PC-3 (cell line): ENCODE measurements at regions not wholly inside any gene's neighbourhood (a gene's known extent, or its start where the extent isn't known, plus 50 kb on each side); places are given as distances from the start of the nearest gene placed in this dataset.
A peak's percentile ranks its signal among the peaks of the same experiment; 100 is the strongest.

ENCODE experiments used
- ATAC-seq: fragments of 200-7000 bp; cut with Tn5 transposase; 2 replicates; pipeline ENCODE4 v1.9.1; 2020; ENCODE audit warnings: mild to moderate bottlenecking, moderate library complexity
- BruUV-seq: library from RNA; stranded (reverse); fragments of 400-500 nt; replicated peaks from 2 replicates; lab custom pipeline; 2021; lab: Mats Ljungman, UMichigan
- CTCF ChIA-PET: fragments of 300-600 bp; sonication (Branson Sonifier 250); formaldehyde crosslinking; loops from one replicate; lab custom pipeline; 2022; ENCODE audit warnings: antibody characterized with exemption; lab: Charles Lee
- POLR2A ChIA-PET: fragments of 300-600 bp; sonication (Branson Sonifier 250); formaldehyde crosslinking; loops from one replicate; lab custom pipeline; 2022; ENCODE audit warnings: antibody characterized with exemption; ENCODE audit not compliant: unreplicated experiment; lab: Charles Lee
- DNase-seq: peaks from one replicate; pipeline ENCODE4 v3.0.0-alpha.2; 2015
- H2AFZ ChIP-seq: fragments of 300-600 bp; sonication (generic); 2 replicates; pipeline ENCODE4 v1.6.0; 2016; ENCODE audit warnings: antibody characterized with exemption, low read length
- H3F3A ChIP-seq: fragments of 300-600 bp; sonication (generic); one replicate; pipeline ENCODE4 v1.6.0; 2017; ENCODE audit warnings: antibody characterized with exemption, low read length, control low read depth, mild to moderate bottlenecking; ENCODE audit not compliant: unreplicated experiment
- H3K27ac ChIP-seq: fragments of 300-600 bp; sonication (generic); 2 replicates; pipeline ENCODE4 v1.5.1; 2016; ENCODE audit warnings: mild to moderate bottlenecking, low read length
- H3K27me3 ChIP-seq: fragments of 300-600 bp; sonication (generic); 2 replicates; pipeline ENCODE4 v1.6.1; 2016; ENCODE audit warnings: low read length, mixed read lengths
- H3K36me3 ChIP-seq: fragments of 300-600 bp; sonication (generic); 2 replicates; pipeline ENCODE4 v1.6.1; 2016; ENCODE audit warnings: low read depth, mixed run types, low read length, mixed read lengths
- H3K4me1 ChIP-seq: fragments of 300-600 bp; sonication (generic); 2 replicates; pipeline ENCODE4 v1.5.1; 2016; ENCODE audit warnings: low read length; ENCODE audit not compliant: insufficient read depth
- H3K4me2 ChIP-seq: fragments of 300-600 bp; sonication (generic); 2 replicates; pipeline ENCODE4 v1.6.0; 2016; ENCODE audit warnings: low read length
- H3K4me3 ChIP-seq: fragments of 300-600 bp; sonication (generic); 2 replicates; pipeline ENCODE4 v1.5.1; 2016; ENCODE audit warnings: mild to moderate bottlenecking, low read length, mixed read lengths
- H3K79me2 ChIP-seq: fragments of 300-600 bp; sonication (generic); 2 replicates; pipeline ENCODE4 v1.6.1; 2017; ENCODE audit warnings: low read length, mixed read lengths
- H3K9ac ChIP-seq: fragments of 300-600 bp; sonication (generic); 2 replicates; pipeline ENCODE4 v1.6.0; 2016; ENCODE audit warnings: mild to moderate bottlenecking, low read length
- H3K9me2 ChIP-seq: fragments of 300-600 bp; sonication (generic); replicated peaks from 2 replicates; pipeline ENCODE4 v1.6.1; 2016; ENCODE audit warnings: mixed run types, low read length, mixed read lengths
- H3K9me3 ChIP-seq: fragments of 300-600 bp; sonication (generic); 2 replicates; pipeline ENCODE4 v1.6.1; 2016; ENCODE audit warnings: low read length, mixed read lengths
- H4K20me1 ChIP-seq: fragments of 300-600 bp; sonication (generic); 2 replicates; pipeline ENCODE4 v1.6.1; 2016; ENCODE audit warnings: low read length, mixed read lengths
- CTCF ChIP-seq: fragments of 300-600 bp; sonication (generic); conservative IDR thresholded peaks from 2 replicates; pipeline ENCODE4 v1.5.1; 2017; ENCODE audit warnings: antibody characterized with exemption, low read depth, mild to moderate bottlenecking, low read length
- EZH2 ChIP-seq: fragments of 300-600 bp; sonication (generic); IDR thresholded peaks from one replicate; pipeline ENCODE4 v1.6.1; 2017; ENCODE audit warnings: antibody characterized with exemption, mild to moderate bottlenecking, low read length; ENCODE audit not compliant: unreplicated experiment
- EZH2phosphoT487 ChIP-seq: fragments of 300-600 bp; sonication (generic); IDR thresholded peaks from 2 replicates; pipeline ENCODE4 v1.6.1; 2018; ENCODE audit warnings: mild to moderate bottlenecking, antibody characterized with exemption, low read length, borderline replicate concordance
- intact Hi-C: fragments of 100-400 bp; cut with micrococcal nuclease; formaldehyde crosslinking; loops from 2 replicates; pipeline ENCODE4 v1.9.0; 2023

GRCh38 chr2:5360081-5360480, 332.1 kb upstream of the SOX11 start:
- Histone ChIP-seq H3K4me1 (no peaks in the 10 kb centered on the region), H3K9me3 (no peaks in the 10 kb centered on the region), H3K9ac (no peak overlapping the region), H3K27me3 (no peaks in the 10 kb centered on the region), H3F3A (no peaks in the 10 kb centered on the region), H4K20me1 (no peaks in the 10 kb centered on the region), H3K4me3 (no peak overlapping the region), H3K9me2 (no peaks in the 10 kb centered on the region), H3K4me2 (no peak overlapping the region), H3K36me3 (no peaks in the 10 kb centered on the region), H2AFZ (no peak overlapping the region), H3K27ac (no peak overlapping the region), H3K79me2 (no peaks in the 10 kb centered on the region)
- DNase-seq (no peak), ATAC-seq (no peak)
- no TSS peak for BruUV-seq
- TF ChIP-seq EZH2phosphoT487: no peak
- TF ChIP-seq CTCF: no peak
- no peak for TF ChIP-seq EZH2
- ChIA-PET CTCF (no interaction called here), POLR2A (no interaction called here)
- intact Hi-C loops: loop anchor here (10.0 kb wide), 1 partner anchor 175 kb away; no protein-coding TSS in a partner anchor

GRCh38 chr2:5364361-5364760, 327.8 kb upstream of the SOX11 start:
- Histone ChIP-seq H3K79me2 (no peaks in the 10 kb centered on the region), H2AFZ (no peak overlapping the region), H4K20me1 (no peaks in the 10 kb centered on the region), H3K9me2 (no peaks in the 10 kb centered on the region), H3F3A (no peaks in the 10 kb centered on the region), H3K4me1 (no peaks in the 10 kb centered on the region), H3K9ac (no peak overlapping the region), H3K27ac (no peak overlapping the region), H3K4me3 (no peak overlapping the region), H3K9me3 (no peaks in the 10 kb centered on the region), H3K27me3 (no peaks in the 10 kb centered on the region), H3K36me3 (no peaks in the 10 kb centered on the region), H3K4me2 (no peak overlapping the region)
- ChIA-PET POLR2A (interaction anchor here (0.5 kb wide), 1 partner anchor 274 kb away, joined by 6 read pairs; no protein-coding TSS in a partner anchor), CTCF (no interaction called here)
- peak; percentile 6 for DNase-seq
- TF ChIP-seq EZH2: no peak
- ATAC-seq: no peak
- no TSS peak for BruUV-seq
- intact Hi-C loops: loop anchor here (10.0 kb wide), 1 partner anchor 180 kb away; no protein-coding TSS in a partner anchor

DNA sequence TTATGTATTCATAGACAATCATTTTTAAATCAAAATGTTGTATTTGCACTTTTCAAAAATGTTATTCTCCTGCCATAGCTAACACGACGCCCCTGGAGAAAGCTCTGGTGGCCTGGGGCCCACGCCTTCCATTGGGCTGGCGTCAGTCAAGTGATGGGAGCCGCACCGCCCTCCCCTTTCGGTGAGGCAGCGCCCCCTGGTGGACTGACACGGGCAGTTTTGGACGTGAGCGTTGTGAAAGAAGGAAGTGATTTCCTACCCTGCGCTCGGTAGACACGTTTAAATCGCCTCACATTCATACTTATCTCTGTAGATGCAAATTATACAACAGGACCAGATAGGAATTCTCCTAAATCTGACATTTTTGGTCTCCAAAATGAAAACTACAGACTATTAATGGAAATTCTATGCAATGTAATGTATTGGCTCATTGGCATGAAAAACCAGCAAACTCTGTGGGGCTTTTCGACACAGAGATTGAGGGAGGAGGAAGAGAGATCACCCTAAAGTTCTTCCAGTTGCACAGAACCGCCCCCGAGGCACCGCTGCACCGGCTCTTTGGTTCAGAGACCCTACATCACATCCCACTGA, 326.2 kb upstream of the SOX11 start:
- no TSS peak for BruUV-seq
- peak; percentile 78 for DNase-seq
- Histone ChIP-seq H3K36me3 (no peaks in the 10 kb centered on the region), H3K79me2 (no peaks in the 10 kb centered on the region), H3K27ac (no peak overlapping the region), H2AFZ (peak overlapping the region; percentile 68), H3K4me3 (0 out of 2 replicates have a peak overlapping the region, but pooled peaks have one; percentile 30), H3K27me3 (no peaks in the 10 kb centered on the region), H3K4me1 (no peaks in the 10 kb centered on the region), H3F3A (no peaks in the 10 kb centered on the region), H4K20me1 (no peaks in the 10 kb centered on the region), H3K9ac (no peak overlapping the region), H3K9me2 (no peaks in the 10 kb centered on the region), H3K4me2 (peak overlapping the region; percentile 63; the same call in 1 of the 2 replicates), H3K9me3 (no peaks in the 10 kb centered on the region)
- TF ChIP-seq CTCF (peak; percentile 94), EZH2phosphoT487 (no peak)
- ATAC-seq: peak; percentile 95
- CTCF ChIA-PET: no interaction called here
- intact Hi-C loops: loop anchor here (5.0 to 10.0 kb wide), 2 partner anchors 181 to 374 kb away; no protein-coding TSS in a partner anchor
- POLR2A ChIA-PET: interaction anchor here (0.6 kb wide), 1 partner anchor 27 kb away, joined by 3 read pairs; no protein-coding TSS in a partner anchor
